ENCODE measurements at regions not wholly inside any gene's neighbourhood (a gene's known extent, or its start where the extent isn't known, plus 50 kb on each side); places are given as distances from the start of the nearest gene placed in this dataset.

DNA sequence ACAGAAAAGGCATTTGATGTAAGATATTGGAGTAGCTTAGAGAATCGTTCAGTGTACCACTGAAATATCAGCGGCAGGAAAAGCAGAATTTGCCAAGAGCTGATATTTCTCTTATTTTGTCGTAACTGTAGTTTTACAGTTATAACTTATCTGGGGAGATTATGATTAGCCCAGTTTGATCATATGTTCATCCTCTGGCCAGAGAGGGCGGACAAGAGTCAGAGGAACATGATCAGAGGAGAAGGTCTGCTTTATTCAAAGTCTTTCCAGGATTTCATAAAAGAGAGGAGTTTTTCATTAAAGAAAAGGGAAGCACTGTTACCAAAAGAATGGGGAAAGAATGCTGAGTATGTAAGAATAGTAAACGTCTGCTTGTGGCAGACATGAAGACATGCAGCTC is 1655.6 kb downstream of the DPP10 start:
- CTCF ChIA-PET: interaction anchor here (0.8 kb wide), 1 partner anchor 10 kb away, joined by 3 read pairs; no protein-coding TSS in a partner anchor
- TF ChIP-seq, protein P1, sequence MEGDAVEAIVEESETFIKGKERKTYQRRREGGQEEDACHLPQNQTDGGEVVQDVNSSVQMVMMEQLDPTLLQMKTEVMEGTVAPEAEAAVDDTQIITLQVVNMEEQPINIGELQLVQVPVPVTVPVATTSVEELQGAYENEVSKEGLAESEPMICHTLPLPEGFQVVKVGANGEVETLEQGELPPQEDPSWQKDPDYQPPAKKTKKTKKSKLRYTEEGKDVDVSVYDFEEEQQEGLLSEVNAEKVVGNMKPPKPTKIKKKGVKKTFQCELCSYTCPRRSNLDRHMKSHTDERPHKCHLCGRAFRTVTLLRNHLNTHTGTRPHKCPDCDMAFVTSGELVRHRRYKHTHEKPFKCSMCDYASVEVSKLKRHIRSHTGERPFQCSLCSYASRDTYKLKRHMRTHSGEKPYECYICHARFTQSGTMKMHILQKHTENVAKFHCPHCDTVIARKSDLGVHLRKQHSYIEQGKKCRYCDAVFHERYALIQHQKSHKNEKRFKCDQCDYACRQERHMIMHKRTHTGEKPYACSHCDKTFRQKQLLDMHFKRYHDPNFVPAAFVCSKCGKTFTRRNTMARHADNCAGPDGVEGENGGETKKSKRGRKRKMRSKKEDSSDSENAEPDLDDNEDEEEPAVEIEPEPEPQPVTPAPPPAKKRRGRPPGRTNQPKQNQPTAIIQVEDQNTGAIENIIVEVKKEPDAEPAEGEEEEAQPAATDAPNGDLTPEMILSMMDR (IDR thresholded peaks at IDR 0.05; ENCODE audit: control extremely low read depth, extremely low read depth, low read depth, missing control alignments): no peak
- POLR2A ChIA-PET: no interaction called here
- no peak for DNase-seq (ENCODE audit: extremely low spot score)

DNA sequence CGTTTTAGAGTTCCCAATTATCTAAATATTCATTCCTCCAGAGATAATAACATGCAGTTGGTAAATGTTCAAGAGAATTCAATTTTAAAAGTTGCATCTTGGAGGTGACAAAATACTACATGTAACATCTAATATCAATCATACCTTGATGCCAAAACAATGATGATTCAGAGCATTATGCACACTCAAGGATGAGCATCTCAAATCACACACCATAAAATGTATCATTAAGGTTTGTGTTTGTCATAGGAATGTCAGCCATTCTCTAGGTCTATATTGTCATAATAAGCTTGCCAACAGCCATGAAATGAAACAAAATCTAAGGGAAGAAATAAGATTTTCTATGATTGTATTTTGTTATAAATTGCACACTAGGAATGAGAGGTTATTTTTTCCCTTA is 1667.0 kb downstream of the DPP10 start:
- ChIA-PET POLR2A (no interaction called here), CTCF (no interaction called here)
- TF ChIP-seq, protein P1 (IDR thresholded peaks at IDR 0.05; ENCODE audit: control extremely low read depth, extremely low read depth, low read depth, missing control alignments): no peak
- DNase-seq (ENCODE audit: extremely low spot score): no peak

DNA sequence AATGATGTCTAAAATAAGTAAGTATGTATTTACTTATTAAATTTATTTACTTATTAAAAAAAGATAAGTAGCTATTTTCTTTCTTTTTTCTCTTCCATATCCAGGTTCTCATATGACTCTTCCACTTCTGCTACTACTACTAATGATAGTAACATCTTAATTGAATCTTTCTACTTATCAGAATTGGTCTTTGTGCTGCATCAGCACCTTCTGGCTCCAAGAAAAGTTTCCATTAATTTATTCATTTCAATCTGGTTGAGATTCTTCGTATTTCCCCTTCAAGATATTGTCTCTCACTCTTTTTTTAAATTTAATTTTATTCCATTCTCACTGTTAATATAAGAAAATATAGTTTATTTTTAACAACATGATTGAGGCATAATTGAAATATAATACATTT is 1675.4 kb downstream of the DPP10 start:
- POLR2A ChIA-PET: no interaction called here
- TF ChIP-seq, protein P1 (IDR thresholded peaks at IDR 0.05; ENCODE audit: control extremely low read depth, extremely low read depth, low read depth, missing control alignments): no peak
- DNase-seq (ENCODE audit: extremely low spot score): no peak
- CTCF ChIA-PET: no interaction called here

DNA sequence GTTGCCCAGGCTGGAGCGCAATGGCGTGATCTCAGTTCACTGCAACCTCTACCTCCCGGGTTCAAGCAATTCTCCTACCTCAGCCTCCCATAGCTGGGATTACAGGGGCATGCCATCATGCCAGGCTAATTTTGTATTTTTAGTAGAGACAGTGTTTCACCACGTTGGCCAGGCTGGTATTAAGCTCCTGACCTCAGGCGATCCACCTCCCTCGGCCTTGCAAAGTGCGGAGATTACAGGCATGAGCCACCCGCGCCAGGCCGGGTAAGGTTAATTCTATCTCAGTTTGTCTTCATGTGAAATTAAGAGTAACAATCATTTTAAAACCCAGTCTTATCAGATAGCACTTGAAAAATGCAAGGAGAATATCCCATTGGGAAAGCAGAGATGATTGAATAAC is 1681.7 kb upstream of the DDX18 start:
- ChIA-PET CTCF (no interaction called here), POLR2A (no interaction called here)
- DNase-seq (ENCODE audit: extremely low spot score): no peak
- TF ChIP-seq, protein P1 (IDR thresholded peaks at IDR 0.05; ENCODE audit: control extremely low read depth, extremely low read depth, low read depth, missing control alignments): no peak

DNA sequence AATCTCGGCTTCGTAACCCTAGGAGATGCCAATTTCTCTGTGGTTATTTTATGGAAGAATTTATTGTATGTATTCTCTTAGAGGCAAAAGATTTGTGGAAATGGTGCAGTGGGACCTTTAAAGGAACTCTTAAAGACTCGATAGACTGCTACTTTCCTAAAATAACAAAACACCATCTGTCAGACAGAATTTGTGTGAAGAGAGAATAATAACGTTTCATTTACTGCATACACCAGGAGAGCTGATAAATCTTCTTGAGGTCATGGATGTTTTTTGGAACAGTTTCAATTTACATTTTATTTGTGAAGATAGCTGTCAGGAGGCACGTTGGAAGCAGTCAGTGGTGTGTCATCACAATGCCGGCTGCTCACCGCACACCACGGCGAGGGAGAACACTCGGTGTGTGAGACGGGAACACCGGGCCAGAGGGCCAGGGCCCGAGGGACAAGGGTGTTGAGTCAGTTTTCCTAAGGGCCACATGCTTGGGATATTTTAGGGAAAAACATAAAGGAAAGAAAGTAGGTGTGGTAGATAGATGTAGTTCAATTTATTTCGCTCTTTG is 1681.0 kb upstream of the DDX18 start:
- CTCF ChIA-PET: no interaction called here
- TF ChIP-seq, protein P1 (IDR thresholded peaks at IDR 0.05; ENCODE audit: control extremely low read depth, extremely low read depth, low read depth, missing control alignments): no peak
- POLR2A ChIA-PET: no interaction called here
- no peak for DNase-seq (ENCODE audit: extremely low spot score)

DNA sequence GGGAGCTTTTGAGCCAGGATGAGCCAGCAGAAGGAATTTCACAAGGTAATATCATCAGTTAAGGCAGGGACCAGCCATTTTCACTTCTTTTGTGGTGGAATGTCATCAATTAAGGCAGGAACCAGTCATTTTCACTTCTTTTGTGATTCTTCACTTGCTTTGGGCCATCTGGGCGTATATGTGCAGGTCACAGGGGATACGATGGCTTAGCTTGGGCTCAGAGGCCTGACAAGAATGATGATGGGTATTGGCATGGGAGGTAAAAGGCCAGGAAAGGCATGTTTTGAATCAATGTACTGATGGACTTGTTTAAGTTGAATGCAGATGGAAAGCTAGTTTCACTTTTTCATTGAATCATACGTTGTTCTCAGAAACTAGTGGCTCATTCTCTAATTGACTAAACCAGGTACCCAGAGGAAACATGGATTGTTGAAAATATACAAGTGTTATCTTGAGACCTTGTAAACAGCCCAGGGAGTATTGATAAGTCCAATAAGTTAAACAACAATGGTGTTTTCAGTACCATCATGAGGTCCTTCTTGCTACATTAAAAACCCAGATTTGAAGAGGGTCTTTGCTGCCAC is 1672.5 kb upstream of the DDX18 start:
- ChIA-PET POLR2A (no interaction called here), CTCF (interaction anchor here (1.3 kb wide), 1 partner anchor 51 kb away, joined by 3 read pairs; no protein-coding TSS in a partner anchor)
- TF ChIP-seq, protein P1 (IDR thresholded peaks at IDR 0.05; ENCODE audit: control extremely low read depth, extremely low read depth, low read depth, missing control alignments): no peak
- DNase-seq (ENCODE audit: extremely low spot score): no peak
